K562 (cell line): ENCODE measurements at regions not wholly inside any gene's neighbourhood (a gene's known extent, or its start where the extent isn't known, plus 50 kb on each side); places are given as distances from the start of the nearest gene placed in this dataset.

Experiments
- ATAC-seq: fragments of 200-7000 bp; cut with Tn5 transposase; 3 replicates; pipeline ENCODE4 v1.9.1; 2020; ENCODE audit warnings: moderate library complexity
- BruUV-seq: library from RNA; stranded (reverse); fragments of 400-500 nt; replicated peaks from 2 replicates; lab custom pipeline; 2021; lab: Mats Ljungman, UMichigan
- CTCF ChIA-PET: fragments of 300-600 bp; formaldehyde crosslinking; extraction: SDS; loops from one replicate; lab custom pipeline; 2021; ENCODE audit warnings: low intra/inter-chr PET ratio; lab: Yijun Ruan, JAX
- POLR2A ChIA-PET: fragments of 300-600, 350-650 bp; sonication (Branson Sonifier 250); formaldehyde crosslinking; extraction: SDS; loops from one replicate; lab custom pipeline; 2021; ENCODE audit warnings: antibody characterized with exemption, inconsistent platforms; lab: Yijun Ruan, JAX
- DNase-seq, 4 experiments: peaks; one replicate each; pipeline versions ENCODE4 v3.0.0 to v3.0.0-alpha.2; 2011 to 2018; ENCODE audit warnings: low spot score in 3 of 4, mixed read lengths in 3 of 4; ENCODE audit errors: extremely low read depth in 1 of 4
- FAIRE-seq: peaks from 2 replicates; lab custom pipeline; 2011; peaks lifted over from hg19 to GRCh38; lab: Jason Lieb, UNC
- H2AFZ ChIP-seq: 2 replicates; pipeline ENCODE4 v1.6.0; 2011; ENCODE audit warnings: low read depth, low read length, control low read depth, inconsistent platforms
- H3K27ac ChIP-seq: fragments of 200-600 bp; 3 replicates; pipeline ENCODE4 v1.8.0; 2011; ENCODE audit warnings: low read depth, mild to moderate bottlenecking, control low read depth, inconsistent platforms, low read length, moderate library complexity, mixed read lengths; ENCODE audit errors: extremely low read depth
- H3K27me3 ChIP-seq, 2 experiments: fragments of 300-600 bp in 1 of 2; 2 replicates in 1 of 2; 3 replicates in 1 of 2; pipeline versions ENCODE4 v1.6.0 to v1.8.0; 2011; ENCODE audit warnings: inconsistent platforms in 2 of 2, low read length in 2 of 2, mild to moderate bottlenecking in 1 of 2, mixed read lengths in 1 of 2, moderate library complexity in 1 of 2; ENCODE audit not compliant: control insufficient read depth in 2 of 2, insufficient read depth in 2 of 2
- H3K36me3 ChIP-seq: fragments of 300-600 bp; 3 replicates; pipeline ENCODE4 v1.8.0; 2011; ENCODE audit warnings: mild to moderate bottlenecking, low read length, inconsistent platforms; ENCODE audit not compliant: control insufficient read depth, insufficient read depth
- H3K4me1 ChIP-seq, 2 experiments: fragments of 200-600 bp in 1 of 2; replicated peaks in 1 of 2; 2 replicates in 1 of 2; 3 replicates in 1 of 2; pipeline versions ENCODE4 v1.5.1 to v1.8.0; 2011; ENCODE audit warnings: inconsistent platforms in 2 of 2, low read length in 2 of 2, mild to moderate bottlenecking in 1 of 2, mixed read lengths in 1 of 2, moderate library complexity in 1 of 2; ENCODE audit not compliant: control insufficient read depth in 2 of 2, insufficient read depth in 2 of 2
- H3K4me2 ChIP-seq: 2 replicates; pipeline ENCODE4 v1.6.1; 2011; ENCODE audit warnings: low read length, control low read depth, inconsistent platforms, mixed read lengths; ENCODE audit not compliant: insufficient read depth
- H3K4me3 ChIP-seq: fragments of 200-600 bp; sonication (generic), shearing (Covaris generic); 2 replicates; pipeline ENCODE4 v1.5.1; 2016; ENCODE audit warnings: control low read depth, inconsistent platforms
- H3K79me2 ChIP-seq: fragments of 200-600 bp; 3 replicates; pipeline ENCODE4 v1.8.0; 2011; ENCODE audit warnings: low read length, inconsistent platforms; ENCODE audit not compliant: control insufficient read depth, insufficient read depth
- H3K9ac ChIP-seq, 2 experiments: 2 replicates each; pipeline versions ENCODE4 v1.6.0 to v1.6.1; 2011; ENCODE audit warnings: low read depth in 2 of 2, low read length in 2 of 2, control low read depth in 1 of 2, inconsistent platforms in 1 of 2, mild to moderate bottlenecking in 1 of 2, mixed read lengths in 1 of 2; ENCODE audit not compliant: insufficient read depth in 1 of 2
- H3K9me1 ChIP-seq: one replicate; pipeline ENCODE4 v1.6.0; 2011; ENCODE audit warnings: inconsistent platforms, mild to moderate bottlenecking, low read length, moderate library complexity; ENCODE audit not compliant: control insufficient read depth, insufficient read depth
- H3K9me3 ChIP-seq: replicated peaks from 2 replicates; pipeline ENCODE4 v1.5.1; 2011; ENCODE audit warnings: low read depth, low read length, inconsistent platforms; ENCODE audit not compliant: control insufficient read depth, insufficient read depth
- H4K20me1 ChIP-seq: replicated peaks from 2 replicates; pipeline ENCODE4 v1.6.1; 2011; ENCODE audit warnings: low read length, inconsistent platforms, mixed read lengths; ENCODE audit not compliant: control insufficient read depth, insufficient read depth
- GABPB1 ChIP-seq: sonication (generic); formaldehyde crosslinking; IDR thresholded peaks from 2 replicates; pipeline ENCODE4 v1.8.0; 2022; ENCODE audit warnings: mild to moderate bottlenecking, missing genetic modification reagents
- NFATC3 ChIP-seq: fragments of 450-650 bp; IDR thresholded peaks from 2 replicates; pipeline ENCODE4 v1.6.1; 2017; ENCODE audit warnings: mild to moderate bottlenecking
- RCOR1 ChIP-seq, 2 experiments: IDR thresholded peaks; 2 replicates each; pipeline ENCODE4 v1.6.1; 2012; ENCODE audit warnings: low read depth in 2 of 2, low read length in 2 of 2, borderline replicate concordance in 1 of 2, improper control_type of control experiment in 1 of 2
- ZNF212 ChIP-seq: fragments of 450-650 bp; formaldehyde crosslinking; IDR thresholded peaks from 2 replicates; pipeline ENCODE4 v1.4.0; 2020; ENCODE audit warnings: mild to moderate bottlenecking
- ZNF23 ChIP-seq: fragments of 250-450 bp; sonication (Bioruptor Pico); IDR thresholded peaks from 2 replicates; pipeline ENCODE4 v1.4.0; 2020; ENCODE audit warnings: mild to moderate bottlenecking
- WGBS: fragments of 100-300 bp; shearing (Covaris generic); methylation state at CpG from one replicate; pipeline ENCODE4 v1.1.6; 2016; ENCODE audit warnings: low coverage, mixed read lengths; ENCODE audit not compliant: insufficient coverage; ENCODE audit errors: missing lambda C conversion rate; 5-methylcytosine and 5-hydroxymethylcytosine counted together
- in situ Hi-C: fragments of 300-500 bp; cut with MboI; formaldehyde crosslinking; loops from 4 replicates; pipeline ENCODE4 v1.15.0; 2018; ENCODE audit warnings: inconsistent platforms, mixed read lengths
- intact Hi-C: fragments of 100-400 bp; cut with micrococcal nuclease; formaldehyde crosslinking; loops from 2 replicates; pipeline ENCODE4 v1.14.2; 2022
- TF ChIP-seq, protein P1 (sequence below): fragments of 450-650 bp; IDR thresholded peaks from 2 replicates; pipeline ENCODE4 v1.6.1; 2016; ENCODE audit warnings: low read depth, mild to moderate bottlenecking, moderate library complexity
- TF ChIP-seq, protein P2 (sequence below): sonication (generic); formaldehyde crosslinking; IDR thresholded peaks from 2 replicates; pipeline ENCODE4 v1.8.0; 2022; ENCODE audit warnings: mild to moderate bottlenecking, missing genetic modification reagents
- TF ChIP-seq, protein P3 (sequence below): fragments of 450-650 bp; IDR thresholded peaks from 2 replicates; pipeline ENCODE4 v1.7.0; 2016; ENCODE audit warnings: borderline replicate concordance
- TF ChIP-seq, protein P4 (sequence below): sonication (generic); formaldehyde crosslinking; IDR thresholded peaks from 2 replicates; pipeline ENCODE4 v1.8.0; 2023; ENCODE audit warnings: missing genetic modification reagents, mild to moderate bottlenecking, borderline replicate concordance
- TF ChIP-seq, protein P5 (sequence below): fragments of 250-450 bp; sonication (Bioruptor Pico); IDR thresholded peaks from 2 replicates; pipeline ENCODE4 v1.4.0; 2020; ENCODE audit warnings: mild to moderate bottlenecking, moderate library complexity

DNA sequence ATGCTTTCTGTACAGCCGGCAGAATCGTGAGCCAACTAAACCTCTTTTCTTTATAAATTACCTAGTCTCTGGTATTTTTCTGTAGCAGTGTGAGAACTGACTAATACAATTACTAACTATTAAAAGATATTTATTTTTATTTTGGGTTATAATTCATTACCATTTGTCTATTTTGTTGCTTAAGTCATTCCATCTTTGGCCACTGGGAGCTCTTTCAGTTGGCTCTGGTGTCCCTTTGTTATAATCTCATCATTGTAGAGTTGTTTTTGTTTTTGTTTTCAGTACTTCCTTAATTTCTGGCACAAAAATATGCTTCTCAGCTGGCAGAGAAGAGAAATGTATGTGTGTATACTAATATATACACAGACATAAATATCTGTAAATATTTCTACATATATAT, 807.9 kb upstream of the MBL2 start:
- CTCF ChIA-PET = no interaction called here
- intact Hi-C loops = no loop called here
- TF ChIP-seq ZNF23 = no peak
- TF ChIP-seq NFATC3 = no peak
- TF ChIP-seq, protein P1, sequence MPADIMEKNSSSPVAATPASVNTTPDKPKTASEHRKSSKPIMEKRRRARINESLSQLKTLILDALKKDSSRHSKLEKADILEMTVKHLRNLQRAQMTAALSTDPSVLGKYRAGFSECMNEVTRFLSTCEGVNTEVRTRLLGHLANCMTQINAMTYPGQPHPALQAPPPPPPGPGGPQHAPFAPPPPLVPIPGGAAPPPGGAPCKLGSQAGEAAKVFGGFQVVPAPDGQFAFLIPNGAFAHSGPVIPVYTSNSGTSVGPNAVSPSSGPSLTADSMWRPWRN = no peak
- TF ChIP-seq, protein P2, sequence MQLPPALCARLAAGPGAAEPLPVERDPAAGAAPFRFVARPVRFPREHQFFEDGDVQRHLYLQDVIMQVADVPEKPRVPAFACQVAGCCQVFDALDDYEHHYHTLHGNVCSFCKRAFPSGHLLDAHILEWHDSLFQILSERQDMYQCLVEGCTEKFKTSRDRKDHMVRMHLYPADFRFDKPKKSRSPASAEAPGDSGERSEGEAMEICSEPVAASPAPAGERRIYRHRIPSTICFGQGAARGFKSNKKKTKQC (CRISPR knock-in tag) = no peak
- TF ChIP-seq RCOR1 (IDR thresholded peaks at IDR 0.05; ENCODE audit: borderline replicate concordance in 1 of 2, low read depth in 2 of 2, low read length in 2 of 2) = no peak
- TF ChIP-seq, protein P3, sequence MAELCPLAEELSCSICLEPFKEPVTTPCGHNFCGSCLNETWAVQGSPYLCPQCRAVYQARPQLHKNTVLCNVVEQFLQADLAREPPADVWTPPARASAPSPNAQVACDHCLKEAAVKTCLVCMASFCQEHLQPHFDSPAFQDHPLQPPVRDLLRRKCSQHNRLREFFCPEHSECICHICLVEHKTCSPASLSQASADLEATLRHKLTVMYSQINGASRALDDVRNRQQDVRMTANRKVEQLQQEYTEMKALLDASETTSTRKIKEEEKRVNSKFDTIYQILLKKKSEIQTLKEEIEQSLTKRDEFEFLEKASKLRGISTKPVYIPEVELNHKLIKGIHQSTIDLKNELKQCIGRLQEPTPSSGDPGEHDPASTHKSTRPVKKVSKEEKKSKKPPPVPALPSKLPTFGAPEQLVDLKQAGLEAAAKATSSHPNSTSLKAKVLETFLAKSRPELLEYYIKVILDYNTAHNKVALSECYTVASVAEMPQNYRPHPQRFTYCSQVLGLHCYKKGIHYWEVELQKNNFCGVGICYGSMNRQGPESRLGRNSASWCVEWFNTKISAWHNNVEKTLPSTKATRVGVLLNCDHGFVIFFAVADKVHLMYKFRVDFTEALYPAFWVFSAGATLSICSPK = no peak
- no peak for TF ChIP-seq ZNF212
- TF ChIP-seq, protein P4, sequence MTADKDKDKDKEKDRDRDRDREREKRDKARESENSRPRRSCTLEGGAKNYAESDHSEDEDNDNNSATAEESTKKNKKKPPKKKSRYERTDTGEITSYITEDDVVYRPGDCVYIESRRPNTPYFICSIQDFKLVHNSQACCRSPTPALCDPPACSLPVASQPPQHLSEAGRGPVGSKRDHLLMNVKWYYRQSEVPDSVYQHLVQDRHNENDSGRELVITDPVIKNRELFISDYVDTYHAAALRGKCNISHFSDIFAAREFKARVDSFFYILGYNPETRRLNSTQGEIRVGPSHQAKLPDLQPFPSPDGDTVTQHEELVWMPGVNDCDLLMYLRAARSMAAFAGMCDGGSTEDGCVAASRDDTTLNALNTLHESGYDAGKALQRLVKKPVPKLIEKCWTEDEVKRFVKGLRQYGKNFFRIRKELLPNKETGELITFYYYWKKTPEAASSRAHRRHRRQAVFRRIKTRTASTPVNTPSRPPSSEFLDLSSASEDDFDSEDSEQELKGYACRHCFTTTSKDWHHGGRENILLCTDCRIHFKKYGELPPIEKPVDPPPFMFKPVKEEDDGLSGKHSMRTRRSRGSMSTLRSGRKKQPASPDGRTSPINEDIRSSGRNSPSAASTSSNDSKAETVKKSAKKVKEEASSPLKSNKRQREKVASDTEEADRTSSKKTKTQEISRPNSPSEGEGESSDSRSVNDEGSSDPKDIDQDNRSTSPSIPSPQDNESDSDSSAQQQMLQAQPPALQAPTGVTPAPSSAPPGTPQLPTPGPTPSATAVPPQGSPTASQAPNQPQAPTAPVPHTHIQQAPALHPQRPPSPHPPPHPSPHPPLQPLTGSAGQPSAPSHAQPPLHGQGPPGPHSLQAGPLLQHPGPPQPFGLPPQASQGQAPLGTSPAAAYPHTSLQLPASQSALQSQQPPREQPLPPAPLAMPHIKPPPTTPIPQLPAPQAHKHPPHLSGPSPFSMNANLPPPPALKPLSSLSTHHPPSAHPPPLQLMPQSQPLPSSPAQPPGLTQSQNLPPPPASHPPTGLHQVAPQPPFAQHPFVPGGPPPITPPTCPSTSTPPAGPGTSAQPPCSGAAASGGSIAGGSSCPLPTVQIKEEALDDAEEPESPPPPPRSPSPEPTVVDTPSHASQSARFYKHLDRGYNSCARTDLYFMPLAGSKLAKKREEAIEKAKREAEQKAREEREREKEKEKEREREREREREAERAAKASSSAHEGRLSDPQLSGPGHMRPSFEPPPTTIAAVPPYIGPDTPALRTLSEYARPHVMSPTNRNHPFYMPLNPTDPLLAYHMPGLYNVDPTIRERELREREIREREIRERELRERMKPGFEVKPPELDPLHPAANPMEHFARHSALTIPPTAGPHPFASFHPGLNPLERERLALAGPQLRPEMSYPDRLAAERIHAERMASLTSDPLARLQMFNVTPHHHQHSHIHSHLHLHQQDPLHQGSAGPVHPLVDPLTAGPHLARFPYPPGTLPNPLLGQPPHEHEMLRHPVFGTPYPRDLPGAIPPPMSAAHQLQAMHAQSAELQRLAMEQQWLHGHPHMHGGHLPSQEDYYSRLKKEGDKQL (CRISPR knock-in tag) = no peak
- TF ChIP-seq, protein P5, sequence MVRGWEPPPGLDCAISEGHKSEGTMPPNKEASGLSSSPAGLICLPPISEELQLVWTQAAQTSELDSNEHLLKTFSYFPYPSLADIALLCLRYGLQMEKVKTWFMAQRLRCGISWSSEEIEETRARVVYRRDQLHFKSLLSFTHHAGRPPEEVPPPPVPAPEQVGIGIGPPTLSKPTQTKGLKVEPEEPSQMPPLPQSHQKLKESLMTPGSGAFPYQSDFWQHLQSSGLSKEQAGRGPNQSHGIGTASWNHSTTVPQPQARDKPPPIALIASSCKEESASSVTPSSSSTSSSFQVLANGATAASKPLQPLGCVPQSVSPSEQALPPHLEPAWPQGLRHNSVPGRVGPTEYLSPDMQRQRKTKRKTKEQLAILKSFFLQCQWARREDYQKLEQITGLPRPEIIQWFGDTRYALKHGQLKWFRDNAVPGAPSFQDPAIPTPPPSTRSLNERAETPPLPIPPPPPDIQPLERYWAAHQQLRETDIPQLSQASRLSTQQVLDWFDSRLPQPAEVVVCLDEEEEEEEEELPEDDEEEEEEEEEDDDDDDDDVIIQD = no peak
- no peak for TF ChIP-seq GABPB1

More for the DNA sequence above, 807.9 kb upstream of the MBL2 start:
- in situ Hi-C loops = no loop called here
- H3K9me3 ChIP-seq = no peaks in the 10 kb centered on the region
- ATAC-seq (no peak), FAIRE-seq (no peak), DNase-seq (no peak)
- no peak overlapping the region for H2AFZ ChIP-seq
- H3K36me3 ChIP-seq = no peaks in the 10 kb centered on the region
- H3K4me1 ChIP-seq = no peaks in the 10 kb centered on the region
- H3K27ac ChIP-seq = no peak overlapping the region
- no peak overlapping the region for H3K4me3 ChIP-seq
- no peaks in the 10 kb centered on the region for H3K27me3 ChIP-seq
- no peaks in the 10 kb centered on the region for H3K79me2 ChIP-seq
- no peak overlapping the region for H3K4me2 ChIP-seq
- WGBS = 0% methylated on average over 2 of the region's 2 CpGs
- no peak overlapping the region for H3K9ac ChIP-seq
- POLR2A ChIA-PET = no interaction called here
- BruUV-seq = no TSS peak
- no peaks in the 10 kb centered on the region for H3K9me1 ChIP-seq
- no peaks in the 10 kb centered on the region for H4K20me1 ChIP-seq
